Activated B cell treated with CpG ODN at 0.5 μM for 24 hours (primary cell): ENCODE measurements at regions not wholly inside any gene's neighbourhood (a gene's known extent, or its start where the extent isn't known, plus 50 kb on each side); places are given as distances from the start of the nearest gene placed in this dataset.

Experiments
- ATAC-seq: fragments of 200-7000 bp; cut with Tn5 transposase; one replicate; pipeline ENCODE4 v1.10.0; 2021; ENCODE audit warnings: low read depth, mild to moderate bottlenecking, moderate library complexity
- CTCF ChIA-PET: fragments of 350-600 bp; sonication (Branson Sonifier 250); formaldehyde crosslinking; loops from one replicate; lab custom pipeline; 2021; ENCODE audit warnings: antibody characterized with exemption; lab: Charles Lee
- POLR2A ChIA-PET: fragments of 350-600 bp; sonication (Branson Sonifier 250); formaldehyde crosslinking; loops from one replicate; lab custom pipeline; 2021; ENCODE audit warnings: antibody characterized with exemption; lab: Charles Lee
- DNase-seq: peaks from one replicate; pipeline ENCODE4 v3.0.0; 2022
- H3K27ac Mint-ChIP-seq: one replicate; pipeline ENCODE4 v1.8.0; 2020; ENCODE audit warnings: mixed read lengths
- H3K27me3 Mint-ChIP-seq: one replicate; pipeline ENCODE4 v1.8.0; 2021; ENCODE audit warnings: mixed read lengths
- H3K36me3 Mint-ChIP-seq: one replicate; pipeline ENCODE4 v1.8.0; 2021; ENCODE audit warnings: low read depth, mixed read lengths
- H3K4me1 Mint-ChIP-seq: one replicate; pipeline ENCODE4 v1.8.0; 2021; ENCODE audit warnings: mixed read lengths
- H3K4me3 Mint-ChIP-seq: one replicate; pipeline ENCODE4 v1.8.0; 2020; ENCODE audit warnings: mild to moderate bottlenecking, mixed read lengths
- H3K9me3 Mint-ChIP-seq: one replicate; pipeline ENCODE4 v1.8.0; 2020; ENCODE audit warnings: mixed read lengths
- intact Hi-C: fragments of 100-400 bp; cut with micrococcal nuclease; formaldehyde crosslinking; loops from one replicate; pipeline ENCODE4 v1.15.1; 2024
- TF ChIP-seq, protein P1 (sequence below): fragments of 200-600 bp; IDR thresholded peaks from one replicate; pipeline ENCODE4 v1.8.0; 2022; ENCODE audit warnings: antibody characterized with exemption, mild to moderate bottlenecking

DNA sequence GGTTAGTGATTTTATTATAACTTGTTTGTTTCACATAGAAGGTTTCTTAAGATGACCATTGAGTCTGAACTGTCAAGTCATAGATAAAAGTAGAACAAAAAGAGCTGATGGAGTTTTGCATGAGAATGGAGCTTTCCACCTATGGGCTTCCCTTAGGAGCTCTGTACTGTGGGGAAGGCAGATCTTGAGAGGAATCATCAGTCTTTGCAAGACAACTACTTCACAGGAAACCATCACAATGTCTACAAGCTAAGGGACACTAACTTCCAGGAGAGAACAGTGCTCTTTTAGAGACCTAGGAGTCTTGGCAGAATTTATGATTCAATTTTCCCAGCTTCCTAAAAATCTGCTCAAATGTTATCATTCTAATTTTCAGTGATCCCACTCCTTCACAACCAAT lies 78.2 kb downstream of the FBXO5 start:
- Mint-ChIP-seq H3K27ac (no peak overlapping the region), H3K27me3 (no peaks in the 10 kb centered on the region), H3K36me3 (no peaks in the 10 kb centered on the region), H3K4me3 (no peak overlapping the region), H3K9me3 (no peaks in the 10 kb centered on the region), H3K4me1 (no peaks in the 10 kb centered on the region)
- ChIA-PET POLR2A (no interaction called here), CTCF (no interaction called here)
- ATAC-seq (no peak), DNase-seq (no peak)
- TF ChIP-seq, protein P1, sequence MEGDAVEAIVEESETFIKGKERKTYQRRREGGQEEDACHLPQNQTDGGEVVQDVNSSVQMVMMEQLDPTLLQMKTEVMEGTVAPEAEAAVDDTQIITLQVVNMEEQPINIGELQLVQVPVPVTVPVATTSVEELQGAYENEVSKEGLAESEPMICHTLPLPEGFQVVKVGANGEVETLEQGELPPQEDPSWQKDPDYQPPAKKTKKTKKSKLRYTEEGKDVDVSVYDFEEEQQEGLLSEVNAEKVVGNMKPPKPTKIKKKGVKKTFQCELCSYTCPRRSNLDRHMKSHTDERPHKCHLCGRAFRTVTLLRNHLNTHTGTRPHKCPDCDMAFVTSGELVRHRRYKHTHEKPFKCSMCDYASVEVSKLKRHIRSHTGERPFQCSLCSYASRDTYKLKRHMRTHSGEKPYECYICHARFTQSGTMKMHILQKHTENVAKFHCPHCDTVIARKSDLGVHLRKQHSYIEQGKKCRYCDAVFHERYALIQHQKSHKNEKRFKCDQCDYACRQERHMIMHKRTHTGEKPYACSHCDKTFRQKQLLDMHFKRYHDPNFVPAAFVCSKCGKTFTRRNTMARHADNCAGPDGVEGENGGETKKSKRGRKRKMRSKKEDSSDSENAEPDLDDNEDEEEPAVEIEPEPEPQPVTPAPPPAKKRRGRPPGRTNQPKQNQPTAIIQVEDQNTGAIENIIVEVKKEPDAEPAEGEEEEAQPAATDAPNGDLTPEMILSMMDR = no peak
- intact Hi-C loops = no loop called here

- Mint-ChIP-seq H3K4me3 (no peak overlapping the region), H3K27me3 (peaks cover 2% of the 10 kb centered on the region), H3K36me3 (no peaks in the 10 kb centered on the region), H3K9me3 (no peaks in the 10 kb centered on the region), H3K27ac (no peak overlapping the region), H3K4me1 (no peaks in the 10 kb centered on the region)
- POLR2A ChIA-PET = no interaction called here
- ATAC-seq (no peak), DNase-seq (no peak)
- TF ChIP-seq, protein P1 = no peak
- intact Hi-C loops = no loop called here
- CTCF ChIA-PET = interaction anchor here (1.0 kb wide), 1 partner anchor 38 kb away, joined by 3 read pairs; no protein-coding TSS in a partner anchor
These were observed 77.1 kb downstream of the FBXO5 start for GRCh38 chr6:152905551-152906299.

DNA sequence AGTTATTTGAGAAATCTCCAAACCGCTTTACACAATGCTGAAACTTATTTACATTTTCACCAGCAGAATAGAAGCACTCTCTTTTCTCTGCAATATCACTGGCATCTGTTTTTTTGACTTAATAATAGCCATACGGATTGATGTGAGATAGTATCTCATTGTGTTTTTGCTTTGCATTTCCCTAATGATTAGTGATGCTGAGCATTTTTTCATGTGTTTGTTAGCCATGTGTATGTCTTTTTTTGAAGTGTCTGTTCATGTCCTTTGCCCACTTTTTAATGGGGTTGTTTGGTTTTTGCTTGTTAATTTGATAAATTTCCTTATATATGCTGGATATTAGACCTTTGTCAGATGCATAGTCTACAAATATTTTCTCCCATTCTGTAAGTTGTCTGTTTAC lies 73.6 kb downstream of the FBXO5 start:
- Mint-ChIP-seq H3K36me3 (no peaks in the 10 kb centered on the region), H3K4me3 (no peak overlapping the region), H3K9me3 (peaks cover 11% of the 10 kb centered on the region), H3K4me1 (no peaks in the 10 kb centered on the region), H3K27ac (no peak overlapping the region), H3K27me3 (peaks cover 10% of the 10 kb centered on the region)
- CTCF ChIA-PET = no interaction called here
- TF ChIP-seq, protein P1 = no peak
- ATAC-seq (no peak), DNase-seq (no peak)
- POLR2A ChIA-PET = no interaction called here
- intact Hi-C loops = no loop called here

DNA sequence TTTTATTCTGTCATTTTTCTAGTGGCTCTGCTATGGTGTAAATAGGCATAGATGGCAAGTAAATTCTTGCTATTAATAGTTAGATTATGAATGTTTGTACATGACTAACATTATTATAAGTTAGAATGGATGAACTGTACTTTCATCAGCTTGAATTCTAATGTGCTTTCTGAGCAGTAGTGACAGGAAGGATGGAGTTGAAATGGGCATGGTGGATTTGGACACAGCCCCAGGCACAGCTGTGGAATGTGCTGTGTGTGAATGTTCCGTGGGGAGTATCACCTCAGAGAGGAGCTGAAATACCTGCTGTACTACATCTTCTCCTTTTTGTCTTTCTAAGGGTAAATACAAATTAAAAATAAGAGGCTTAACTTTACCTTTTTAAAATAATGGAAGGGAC lies 66.8 kb downstream of the FBXO5 start:
- POLR2A ChIA-PET = no interaction called here
- H3K27me3 Mint-ChIP-seq = peaks cover 16% of the 10 kb centered on the region

GRCh38 chr6:152918991-152919390 lies 63.9 kb downstream of the FBXO5 start:
- ChIA-PET CTCF (no interaction called here), POLR2A (no interaction called here)
- Mint-ChIP-seq H3K9me3 (peaks cover 9% of the 10 kb centered on the region), H3K27me3 (peaks cover 11% of the 10 kb centered on the region), H3K36me3 (no peaks in the 10 kb centered on the region), H3K27ac (no peak overlapping the region), H3K4me1 (no peaks in the 10 kb centered on the region), H3K4me3 (no peak overlapping the region)
- intact Hi-C loops = no loop called here
- DNase-seq = no peak
- no peak for ATAC-seq
- TF ChIP-seq, protein P1 = no peak

More for the DNA sequence above, 66.8 kb downstream of the FBXO5 start:
- Mint-ChIP-seq H3K4me3 (no peak overlapping the region), H3K9me3 (peaks cover 18% of the 10 kb centered on the region), H3K27ac (no peak overlapping the region), H3K4me1 (no peaks in the 10 kb centered on the region), H3K36me3 (no peaks in the 10 kb centered on the region)
- intact Hi-C loops = no loop called here
- DNase-seq = no peak
- ATAC-seq = no peak
- CTCF ChIA-PET = no interaction called here
- TF ChIP-seq, protein P1 = no peak
